ENCODE measurements at regions not wholly inside any gene's neighbourhood (a gene's known extent, or its start where the extent isn't known, plus 50 kb on each side); places are given as distances from the start of the nearest gene placed in this dataset.

- TF ChIP-seq POLR2A (IDR thresholded peaks at IDR 0.05; ENCODE audit: low read length) (no peak), GATA1 (IDR thresholded peaks at IDR 0.05; ENCODE audit: low read depth, low read length) (no peak)
- peak in 1 of 2 experiments; percentile 11 for DNase-seq
Observed at GRCh38 chr13:39967199-39967959, 311.9 kb downstream of the COG6 start.

GRCh38 chr13:39968646-39969475 lies 313.4 kb downstream of the COG6 start:
- DNase-seq, result no peak
- TF ChIP-seq GATA1 (IDR thresholded peaks at IDR 0.05; ENCODE audit: low read depth, low read length) (no peak), POLR2A (IDR thresholded peaks at IDR 0.05; ENCODE audit: low read length) (no peak)

GRCh38 chr13:39970177-39970846 lies 314.9 kb downstream of the COG6 start:
- DNase-seq, result no peak
- TF ChIP-seq POLR2A (IDR thresholded peaks at IDR 0.05; ENCODE audit: low read length) (no peak), GATA1 (IDR thresholded peaks at IDR 0.05; ENCODE audit: low read depth, low read length) (no peak)

- DNase-seq, result no peak
- no peak for TF ChIP-seq GATA1 (IDR thresholded peaks at IDR 0.05; ENCODE audit: low read depth, low read length)
- TF ChIP-seq POLR2A (IDR thresholded peaks at IDR 0.05; ENCODE audit: low read length), result no peak
Observed at GRCh38 chr13:39971526-39971925, 316.1 kb downstream of the COG6 start.

- TF ChIP-seq GATA1 (IDR thresholded peaks at IDR 0.05; ENCODE audit: low read depth, low read length) (no peak), POLR2A (IDR thresholded peaks at IDR 0.05; ENCODE audit: low read length) (no peak)
- no peak for DNase-seq
Observed at GRCh38 chr13:39976481-39976880, 321.0 kb downstream of the COG6 start.

- TF ChIP-seq GATA1 (IDR thresholded peaks at IDR 0.05; ENCODE audit: low read depth, low read length), result no peak
- no peak for TF ChIP-seq POLR2A (IDR thresholded peaks at IDR 0.05; ENCODE audit: low read length)
- no peak for DNase-seq
Observed at GRCh38 chr13:39981056-39981455, 325.6 kb downstream of the COG6 start.

GRCh38 chr13:39982745-39983144 lies 327.3 kb downstream of the COG6 start:
- no peak for DNase-seq
- TF ChIP-seq GATA1 (IDR thresholded peaks at IDR 0.05; ENCODE audit: low read depth, low read length) (no peak), POLR2A (IDR thresholded peaks at IDR 0.05; ENCODE audit: low read length) (no peak)

- TF ChIP-seq GATA1 (IDR thresholded peaks at IDR 0.05; ENCODE audit: low read depth, low read length) (no peak), POLR2A (IDR thresholded peaks at IDR 0.05; ENCODE audit: low read length) (no peak)
- no peak for DNase-seq
Observed at GRCh38 chr13:39985071-39985470, 329.6 kb downstream of the COG6 start.

- TF ChIP-seq POLR2A (IDR thresholded peaks at IDR 0.05; ENCODE audit: low read length), result no peak
- no peak for TF ChIP-seq GATA1 (IDR thresholded peaks at IDR 0.05; ENCODE audit: low read depth, low read length)
- DNase-seq, result no peak
Observed at GRCh38 chr13:39988351-39988750, 332.9 kb downstream of the COG6 start.

GRCh38 chr13:39998166-39998565 lies 342.7 kb downstream of the COG6 start:
- no peak for DNase-seq
- TF ChIP-seq POLR2A (IDR thresholded peaks at IDR 0.05; ENCODE audit: low read length) (no peak), GATA1 (IDR thresholded peaks at IDR 0.05; ENCODE audit: low read depth, low read length) (no peak)

GRCh38 chr13:40002016-40002415 lies 346.6 kb downstream of the COG6 start:
- no peak for TF ChIP-seq POLR2A (IDR thresholded peaks at IDR 0.05; ENCODE audit: low read length)
- no peak for TF ChIP-seq GATA1 (IDR thresholded peaks at IDR 0.05; ENCODE audit: low read depth, low read length)
- DNase-seq, result no peak

- no peak for DNase-seq
- no peak for TF ChIP-seq POLR2A (IDR thresholded peaks at IDR 0.05; ENCODE audit: low read length)
- no peak for TF ChIP-seq GATA1 (IDR thresholded peaks at IDR 0.05; ENCODE audit: low read depth, low read length)
Observed at GRCh38 chr13:40013554-40013953, 358.1 kb downstream of the COG6 start.

GRCh38 chr13:40016953-40017660 lies 361.6 kb downstream of the COG6 start:
- no peak for TF ChIP-seq GATA1 (IDR thresholded peaks at IDR 0.05; ENCODE audit: low read depth, low read length)
- no peak for TF ChIP-seq POLR2A (IDR thresholded peaks at IDR 0.05; ENCODE audit: low read length)
- DNase-seq, result no peak

Measured in erythroblast (primary cell).